GM18505 (cell line): ENCODE measurements at regions not wholly inside any gene's neighbourhood (a gene's known extent, or its start where the extent isn't known, plus 50 kb on each side); places are given as distances from the start of the nearest gene placed in this dataset.
A peak's percentile ranks its signal among the peaks of the same experiment; 100 is the strongest.

ENCODE experiments used
- ATAC-seq: cut with Tn5 transposase; IDR thresholded peaks from one replicate; pipeline ENCODE4 v1.9.1; 2021; ENCODE audit not compliant: unreplicated experiment
- POLR2A ChIP-seq: IDR thresholded peaks from 4 replicates; pipeline ENCODE4 v1.6.1; 2011; ENCODE audit warnings: borderline replicate concordance; ENCODE audit not compliant: insufficient read depth, insufficient read length; ENCODE audit errors: extremely low read depth

DNA sequence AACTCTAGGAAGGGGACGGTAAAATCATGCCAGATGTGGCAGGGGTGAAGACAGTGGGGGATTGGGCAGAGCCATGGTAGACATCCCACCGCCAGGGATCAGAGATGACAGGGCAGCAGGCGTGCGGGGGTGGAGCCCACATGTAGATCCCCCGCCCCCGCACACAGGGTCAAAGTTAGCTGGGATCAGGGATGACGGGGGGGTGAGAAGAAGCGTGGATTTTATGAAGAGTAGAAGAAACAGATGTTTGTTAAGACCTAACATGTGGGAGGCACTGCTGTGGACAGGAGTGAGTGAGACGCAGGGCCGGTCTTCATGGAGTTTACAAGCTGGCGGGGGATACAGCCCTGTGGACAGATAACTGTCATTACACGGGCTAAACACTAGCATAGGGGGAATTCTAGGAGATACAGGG is 154.0 kb upstream of the KLF14 start:
- no peak for TF ChIP-seq POLR2A
- no peak for ATAC-seq

DNA sequence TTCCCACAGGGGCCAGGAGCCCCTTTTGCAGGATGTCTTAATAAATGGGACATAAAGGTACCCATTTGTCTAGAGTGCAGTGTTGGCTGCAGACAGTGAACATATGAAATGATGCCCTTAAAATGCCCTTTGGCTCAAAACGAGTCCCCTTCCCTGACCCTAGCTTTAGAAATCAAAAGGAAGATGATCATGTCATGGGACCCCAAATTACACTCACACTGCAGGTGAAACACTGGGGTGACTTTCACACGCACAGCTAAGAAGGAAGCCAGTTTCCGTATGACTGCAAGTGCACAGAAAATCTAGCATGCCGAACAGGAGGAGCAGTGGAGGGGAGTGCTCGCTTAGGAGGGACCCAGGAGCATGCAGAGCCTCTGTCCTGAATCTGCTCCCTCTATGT is 154.5 kb upstream of the KLF14 start:
- ATAC-seq = no peak
- no peak for TF ChIP-seq POLR2A

DNA sequence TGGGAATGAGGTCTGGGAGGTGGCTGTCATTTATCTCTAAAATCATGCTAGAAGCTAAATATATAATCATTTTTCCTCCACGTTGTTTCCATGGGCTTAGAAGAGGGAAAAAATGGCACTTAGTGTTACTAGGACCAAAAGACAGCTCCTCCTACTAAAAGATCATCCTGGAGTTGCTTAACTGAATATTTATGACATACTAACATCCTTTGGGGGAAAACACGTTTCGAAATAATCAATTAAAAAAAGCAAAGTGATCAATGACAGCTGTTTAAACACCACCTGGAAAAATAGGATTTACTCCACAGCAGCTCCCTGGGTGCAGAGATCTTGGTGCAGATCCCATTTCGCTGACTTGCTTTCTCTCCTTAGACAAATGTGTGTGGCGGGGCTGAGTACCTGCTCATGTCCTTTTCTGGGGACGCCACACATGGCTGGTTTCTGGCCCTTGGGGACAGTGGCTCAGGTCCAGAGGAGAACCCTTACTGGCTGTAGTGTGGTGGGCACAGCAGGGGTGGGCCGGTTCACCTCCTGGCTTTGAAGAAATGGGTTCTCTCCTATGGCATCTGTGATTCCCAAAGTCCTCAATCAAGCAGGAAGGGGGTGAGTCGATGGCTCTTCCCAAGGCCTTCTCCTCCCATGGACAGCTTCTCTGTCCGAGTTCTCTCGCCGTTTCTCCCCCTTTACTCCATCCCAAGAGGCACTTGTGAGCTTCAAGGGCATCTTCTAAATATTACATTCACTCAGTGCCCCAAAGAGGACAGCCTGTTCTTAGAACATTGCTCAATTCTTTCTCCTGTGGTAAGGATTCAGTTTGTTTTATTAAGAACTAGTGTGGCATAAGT is 156.4 kb upstream of the KLF14 start:
- ATAC-seq = no peak
- no peak for TF ChIP-seq POLR2A

DNA sequence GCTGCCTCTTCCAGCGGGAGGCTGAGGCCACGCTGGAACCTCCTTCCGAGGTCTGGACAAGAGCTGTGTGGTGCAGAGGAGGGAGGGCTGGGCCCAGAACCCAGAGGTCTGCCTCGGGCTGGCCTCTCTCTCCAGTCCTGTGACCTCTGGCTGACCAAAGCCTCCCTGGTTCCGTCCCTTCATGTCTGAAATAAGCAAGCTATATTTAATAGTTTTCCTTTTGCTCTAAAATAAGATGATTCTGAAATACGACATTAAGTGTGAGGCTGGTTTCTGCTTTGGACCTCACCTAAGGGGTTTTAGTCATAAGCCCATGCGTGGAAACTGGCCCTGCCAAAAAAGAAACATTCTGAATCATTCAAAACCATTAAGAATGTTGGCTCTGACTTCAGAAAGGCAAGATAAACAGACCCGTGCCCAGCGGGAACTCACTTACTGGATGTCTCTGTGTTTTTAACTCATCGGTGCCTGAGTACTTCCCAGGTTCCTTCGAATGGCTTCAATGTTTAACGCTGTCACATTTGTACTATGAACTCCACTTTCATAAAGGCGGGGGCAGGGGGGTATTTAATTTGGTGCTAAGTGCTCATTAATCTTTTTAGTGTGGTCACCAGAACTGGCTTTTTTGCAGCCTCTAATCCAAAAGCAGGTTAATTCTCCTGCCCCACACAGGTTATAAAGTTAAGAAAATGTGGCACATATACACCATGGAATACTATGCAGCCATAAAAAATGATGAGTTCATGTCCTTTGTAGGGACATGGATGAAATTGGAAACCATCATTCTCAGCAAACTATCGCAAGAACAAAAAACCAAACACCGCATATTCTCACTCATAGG is 157.5 kb upstream of the KLF14 start:
- no peak for TF ChIP-seq POLR2A
- no peak for ATAC-seq

DNA sequence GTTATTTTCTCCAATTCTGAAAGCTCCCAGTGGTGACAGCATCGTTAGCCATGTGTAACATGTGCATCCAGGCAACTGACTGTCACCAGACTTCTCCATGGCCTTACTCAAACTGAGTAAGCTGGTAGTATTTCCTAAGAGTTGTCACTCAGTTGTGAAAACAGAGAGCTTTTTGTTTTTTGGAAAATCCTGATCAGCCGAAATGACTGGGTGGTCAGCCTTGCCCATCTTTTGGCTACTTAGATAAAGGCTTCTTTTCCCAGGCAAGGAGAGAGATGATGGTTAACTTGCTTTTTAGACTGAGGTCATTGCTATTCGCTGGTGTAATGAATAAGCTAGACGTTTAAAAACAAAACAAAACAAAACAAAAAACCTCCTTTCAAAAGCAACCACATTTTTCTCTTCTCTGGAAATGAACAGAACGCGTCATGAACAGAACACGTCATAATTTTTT is 159.5 kb upstream of the KLF14 start:
- ATAC-seq = no peak

DNA sequence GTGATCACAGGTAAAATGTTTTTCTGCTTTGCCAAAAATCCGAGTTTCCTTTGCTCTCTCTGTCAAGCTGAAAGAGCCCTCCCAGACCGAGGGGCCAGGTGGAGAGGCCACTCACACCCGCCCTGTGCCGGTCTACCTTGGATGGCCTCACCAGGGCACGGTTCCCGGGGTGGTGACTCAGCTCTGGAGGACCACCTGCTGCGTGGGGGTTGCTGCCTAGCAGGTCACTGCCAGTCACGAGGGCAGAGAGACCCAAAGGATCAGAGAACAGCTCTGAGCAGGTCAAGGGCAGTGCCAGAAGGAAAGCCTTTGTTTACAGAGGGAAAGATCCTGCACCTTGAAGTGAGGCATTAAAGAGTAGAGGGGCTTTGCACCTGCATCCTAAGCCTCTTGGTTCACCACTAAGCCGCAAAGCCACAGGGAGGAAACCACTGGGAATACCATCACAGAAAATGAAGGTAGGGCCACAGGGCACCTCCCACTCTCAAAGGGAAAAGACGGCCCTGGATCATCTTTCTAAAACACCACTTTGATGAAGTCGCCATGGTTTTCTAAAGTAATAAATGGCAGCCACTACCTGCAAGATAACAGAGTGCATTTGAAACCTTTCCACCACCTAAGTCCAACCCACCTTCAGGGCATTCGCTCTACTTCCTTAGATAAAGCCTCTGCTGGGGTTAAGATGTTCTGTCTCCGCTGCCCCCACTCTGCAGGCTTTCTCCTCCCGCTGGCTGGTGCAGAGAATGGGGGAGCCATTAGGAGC is 160.3 kb upstream of the KLF14 start:
- no peak for ATAC-seq
- peak; percentile 21 for TF ChIP-seq POLR2A

More for the DNA sequence above, 159.5 kb upstream of the KLF14 start:
- TF ChIP-seq POLR2A = no peak

DNA sequence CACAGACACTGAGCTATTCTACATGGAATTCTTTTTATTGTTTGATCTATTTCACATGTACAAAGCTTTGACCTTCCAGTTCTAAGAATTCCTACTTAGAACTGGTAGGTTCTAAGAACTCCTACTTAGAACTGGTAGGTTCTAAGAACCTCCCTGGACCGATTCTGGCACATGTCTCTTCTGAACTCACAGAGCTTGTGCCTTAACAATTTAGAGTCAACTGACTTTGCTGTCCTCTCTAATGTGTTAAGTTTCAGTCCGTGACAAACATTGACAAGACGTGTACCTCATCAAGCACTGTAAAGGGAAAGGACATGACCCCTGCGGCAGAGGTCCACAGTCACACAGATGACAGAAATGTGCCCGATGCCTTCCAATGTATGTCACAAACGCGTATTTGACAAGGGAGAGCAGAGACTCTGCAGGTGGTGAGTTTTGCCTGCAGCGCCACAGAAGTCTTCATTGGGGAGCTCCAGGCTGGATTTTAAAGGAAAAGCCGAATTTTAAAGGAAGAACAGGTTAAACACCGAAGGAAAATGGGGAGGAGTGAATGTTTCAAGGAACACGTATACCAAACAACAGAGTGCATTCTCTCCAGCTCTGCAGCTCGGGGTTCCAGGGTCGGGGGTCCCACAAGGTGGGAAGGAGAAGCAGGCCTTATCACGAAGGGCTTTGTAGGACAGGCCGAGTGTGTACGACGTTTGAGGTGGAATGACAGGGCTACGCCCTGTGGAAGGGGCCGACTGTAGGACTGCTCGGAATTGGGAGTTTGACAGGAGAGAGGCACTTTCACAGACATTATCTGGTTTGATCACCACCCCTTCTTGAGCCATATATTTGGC is 161.1 kb upstream of the KLF14 start:
- TF ChIP-seq POLR2A = no peak
- no peak for ATAC-seq

DNA sequence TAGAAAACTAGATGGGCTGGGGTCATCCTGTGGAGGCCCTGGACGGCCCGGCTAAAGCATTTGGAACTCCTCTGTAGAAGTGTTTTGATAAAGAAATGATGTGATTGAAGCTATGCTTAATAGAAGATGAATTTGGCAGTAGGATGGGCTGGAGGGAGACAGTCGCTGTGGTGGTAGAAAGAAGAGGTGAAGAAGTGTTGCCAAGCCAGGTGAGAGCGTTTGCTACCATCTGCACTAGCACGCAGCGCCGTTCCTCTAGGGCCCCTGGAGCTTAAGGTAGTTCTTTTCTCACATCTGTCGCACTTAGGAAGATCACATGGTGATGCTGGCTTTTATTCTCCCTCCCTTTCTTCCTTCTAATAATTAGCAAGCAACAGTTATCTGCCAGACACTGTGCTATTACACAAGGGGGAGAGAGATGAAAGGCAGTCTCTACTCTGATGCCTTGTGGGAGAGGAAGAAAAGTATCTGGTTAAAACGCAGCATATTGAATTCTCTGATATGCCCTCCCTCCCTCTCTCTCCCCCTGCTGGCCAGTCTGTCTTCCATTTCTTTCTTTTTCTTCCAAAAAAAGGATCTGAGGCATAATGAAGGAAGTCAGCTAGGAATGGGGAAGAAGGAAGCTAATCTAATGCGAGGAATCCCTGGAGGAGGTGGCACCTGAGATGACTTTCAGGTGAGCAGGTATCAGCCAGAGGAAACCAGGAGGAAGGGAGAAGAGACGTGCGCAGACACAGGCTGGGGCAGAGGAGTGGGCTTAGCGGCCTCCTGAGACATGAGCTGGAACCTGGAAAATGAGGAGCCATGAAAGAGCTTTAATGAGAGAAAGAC is 162.3 kb upstream of the KLF14 start:
- no peak for ATAC-seq
- no peak for TF ChIP-seq POLR2A

DNA sequence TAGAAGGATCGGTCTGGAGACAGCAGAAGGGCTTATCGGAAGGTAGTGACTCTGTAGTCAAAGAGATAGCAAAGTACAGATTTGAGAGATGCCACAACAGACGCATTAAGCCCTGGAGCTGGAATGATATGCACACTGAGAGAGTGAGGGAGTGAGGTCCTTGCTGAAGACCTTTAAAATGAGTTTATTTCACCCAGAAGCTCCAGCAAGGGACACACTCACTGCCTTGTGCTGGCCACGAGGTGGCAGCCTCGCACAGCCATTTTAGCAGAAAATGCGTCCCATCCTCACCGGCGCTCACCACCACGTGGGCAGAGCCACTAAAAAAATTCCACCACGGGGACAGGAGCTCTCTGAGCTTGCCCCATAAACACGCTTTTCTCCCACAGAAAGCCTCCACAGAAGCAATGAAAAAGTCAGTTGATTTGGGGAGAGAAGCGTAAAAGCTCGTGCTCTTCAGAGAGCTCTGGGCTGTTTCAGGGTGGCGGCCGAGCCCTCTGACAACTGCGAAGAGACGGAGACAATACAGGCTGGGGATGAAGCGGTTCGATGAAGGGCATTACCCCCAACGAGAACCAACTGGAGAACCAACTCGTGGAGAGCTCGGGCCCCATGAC is 163.0 kb upstream of the KLF14 start:
- ATAC-seq = no peak
- no peak for TF ChIP-seq POLR2A

DNA sequence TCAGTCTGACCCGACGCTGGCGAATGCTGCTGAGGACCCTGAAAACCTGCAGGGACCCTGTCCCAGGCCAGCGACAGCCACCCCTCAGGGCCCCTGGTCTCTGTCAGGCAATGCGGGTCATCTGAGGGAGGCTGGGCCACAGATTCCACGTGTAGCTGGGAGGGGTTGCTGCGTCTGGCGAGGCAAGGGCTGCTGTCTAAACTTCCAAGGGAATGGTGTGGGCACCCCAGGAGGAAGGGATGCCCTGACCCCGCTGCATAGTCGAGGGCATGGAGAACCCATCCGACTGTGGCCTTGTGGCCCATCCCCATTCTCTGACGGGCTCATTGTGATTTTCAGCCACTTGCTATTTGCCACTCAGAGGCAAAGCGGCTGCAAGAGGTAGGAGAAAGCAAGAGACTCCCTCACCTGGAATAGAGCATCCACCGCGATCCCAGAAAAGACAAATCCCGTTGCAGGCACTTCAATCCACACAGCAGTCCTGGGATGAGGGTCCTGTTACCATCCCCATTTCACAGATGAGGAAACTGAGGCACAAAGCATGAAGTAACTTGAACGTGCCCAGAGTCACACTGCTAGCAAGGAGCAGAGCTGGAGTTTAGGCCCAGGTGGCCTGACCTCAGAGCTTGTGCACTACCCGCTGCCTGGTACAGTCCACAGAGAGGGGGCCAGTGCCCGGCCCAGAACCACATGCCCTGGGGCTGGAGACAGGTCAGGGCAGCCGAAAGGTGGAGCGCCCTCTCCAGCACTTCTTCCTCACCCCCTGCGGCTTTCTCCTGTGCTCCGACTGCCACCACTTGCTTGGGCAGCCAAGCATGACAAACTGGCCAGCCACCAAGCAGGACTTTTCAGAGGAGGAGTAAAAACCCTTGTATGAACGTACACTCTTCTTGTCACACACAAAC is 163.8 kb upstream of the KLF14 start:
- peak; percentile 23 for TF ChIP-seq POLR2A
- ATAC-seq = no peak

DNA sequence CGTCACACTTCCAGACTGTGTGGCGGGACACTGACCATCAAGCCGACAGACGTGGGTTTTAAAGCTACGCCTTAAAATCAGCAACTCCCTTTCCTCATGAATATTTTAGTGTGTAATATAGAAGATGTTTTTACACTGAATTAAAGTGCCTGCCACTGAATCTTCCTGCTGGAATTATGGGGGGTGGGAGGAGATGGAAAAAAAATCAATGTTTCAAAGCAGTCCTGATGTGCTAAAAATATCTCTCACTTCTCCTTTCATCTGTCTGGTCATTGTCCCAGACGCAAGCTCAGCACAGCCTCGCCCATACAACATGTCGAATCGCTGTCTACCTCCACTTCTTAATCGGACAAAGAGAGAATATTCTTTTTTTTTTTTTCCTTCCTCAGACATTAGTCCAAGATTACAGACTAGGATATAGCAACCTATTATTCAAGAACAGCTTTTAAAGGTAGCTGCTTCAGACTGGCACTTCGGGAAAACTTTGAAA is 165.1 kb upstream of the KLF14 start:
- TF ChIP-seq POLR2A = no peak
- ATAC-seq = no peak
